SU-DHL-6 (cell line): ENCODE measurements at regions not wholly inside any gene's neighbourhood (a gene's known extent, or its start where the extent isn't known, plus 50 kb on each side); places are given as distances from the start of the nearest gene placed in this dataset.

Source experiments
- H2AFZ ChIP-seq: fragments of 200-600 bp; sonication (generic); 2 replicates; pipeline ENCODE4 v1.6.1; 2014; ENCODE audit warnings: low read depth, mild to moderate bottlenecking, moderate library complexity, mixed read lengths, antibody characterized with exemption, low read length; ENCODE audit not compliant: severe bottlenecking
- H3F3A ChIP-seq: fragments of 200-600 bp; shearing (Covaris generic); 2 replicates; pipeline ENCODE4 v1.6.0; 2016; ENCODE audit warnings: antibody characterized with exemption, mild to moderate bottlenecking; ENCODE audit not compliant: insufficient read depth
- H3K27ac ChIP-seq: fragments of 200-600 bp; sonication (generic); 2 replicates; pipeline ENCODE4 v1.5.1; 2016; ENCODE audit warnings: low read depth, mild to moderate bottlenecking, low read length, moderate library complexity, mixed read lengths
- H3K27me3 ChIP-seq: fragments of 200-600 bp; sonication (generic), shearing (Covaris generic); 2 replicates; pipeline ENCODE4 v1.6.0; 2014; ENCODE audit warnings: mild to moderate bottlenecking, low read length
- H3K36me3 ChIP-seq: fragments of 200-600 bp; sonication (generic); 2 replicates; pipeline ENCODE4 v1.6.1; 2014; ENCODE audit warnings: mild to moderate bottlenecking, low read length, mixed read lengths
- H3K4me2 ChIP-seq: fragments of 300-600, 200-600 bp; shearing (Covaris generic), sonication (generic); 2 replicates; pipeline ENCODE4 v1.6.0; 2014; ENCODE audit warnings: low read length, low read depth, mild to moderate bottlenecking; ENCODE audit not compliant: poor library complexity, severe bottlenecking
- H3K4me3 ChIP-seq: fragments of 200-600 bp; sonication (generic); 2 replicates; pipeline ENCODE4 v1.5.1; 2014; ENCODE audit warnings: antibody characterized with exemption, low read length, mild to moderate bottlenecking, mixed read lengths; ENCODE audit not compliant: insufficient read depth, poor library complexity, severe bottlenecking
- H3K79me2 ChIP-seq: fragments of 200-600 bp; sonication (generic); 2 replicates; pipeline ENCODE4 v1.6.1; 2014; ENCODE audit warnings: mild to moderate bottlenecking, low read length, moderate library complexity; ENCODE audit not compliant: insufficient read depth
- H3K9ac ChIP-seq: fragments of 200-600 bp; sonication (generic); 2 replicates; pipeline ENCODE4 v1.7.0; 2014; ENCODE audit warnings: mild to moderate bottlenecking, low read length
- H3K9me2 ChIP-seq: fragments of 200-600 bp; sonication (generic); replicated peaks from 2 replicates; pipeline ENCODE4 v1.6.1; 2014; ENCODE audit warnings: low read length; ENCODE audit not compliant: insufficient read depth
- H3K9me3 ChIP-seq: fragments of 200-600 bp; sonication (generic); 2 replicates; pipeline ENCODE4 v1.6.1; 2014; ENCODE audit warnings: low read length, mixed read lengths; ENCODE audit not compliant: insufficient read depth
- H4K20me1 ChIP-seq: fragments of 200-600 bp; sonication (generic); 2 replicates; pipeline ENCODE4 v1.6.1; 2014; ENCODE audit warnings: low read depth, mild to moderate bottlenecking, antibody characterized with exemption, low read length, moderate library complexity, mixed read lengths
- CTCF ChIP-seq: fragments of 200-600 bp; sonication (generic); IDR thresholded peaks from one replicate; pipeline ENCODE4 v1.5.1; 2017; ENCODE audit warnings: antibody characterized with exemption, mild to moderate bottlenecking, low read length, moderate library complexity; ENCODE audit not compliant: insufficient read depth, poor library complexity, severe bottlenecking
- EZH2phosphoT487 ChIP-seq: fragments of 200-600 bp; sonication (generic), shearing (Covaris generic); conservative IDR thresholded peaks from 2 replicates; pipeline ENCODE4 v1.6.1; 2018; ENCODE audit warnings: mild to moderate bottlenecking, antibody characterized with exemption, low read length, moderate library complexity, mixed read lengths

DNA sequence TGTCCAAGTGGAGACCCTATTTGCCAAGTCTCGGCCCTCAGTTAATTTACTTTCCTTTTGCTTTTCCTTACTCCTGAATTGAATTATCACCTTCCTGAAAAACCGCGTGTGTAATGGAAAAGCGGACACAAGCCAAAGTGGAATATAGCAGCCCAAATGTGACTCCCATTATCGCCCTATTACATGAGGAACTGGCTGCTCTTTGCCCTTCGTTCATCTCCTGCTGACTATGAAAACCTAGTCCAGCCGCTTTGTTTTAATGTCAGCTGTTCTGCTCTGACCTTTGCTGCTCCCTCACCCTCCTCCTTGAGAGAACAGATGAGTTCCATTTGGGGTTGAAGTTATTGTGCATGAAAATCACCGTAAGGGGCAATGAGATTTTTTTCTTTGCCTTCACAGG is 632.7 kb upstream of the SUCLG2 start:
- Histone ChIP-seq H3K4me3 (no peak overlapping the region), H2AFZ (no peak overlapping the region), H3K9ac (no peak overlapping the region), H3K36me3 (no peaks in the 10 kb centered on the region), H3K27me3 (no peaks in the 10 kb centered on the region), H3K27ac (no peak overlapping the region), H3K9me3 (no peaks in the 10 kb centered on the region), H3K4me2 (no peak overlapping the region), H3K9me2 (no peaks in the 10 kb centered on the region), H3K79me2 (no peaks in the 10 kb centered on the region), H3F3A (no peaks in the 10 kb centered on the region), H4K20me1 (no peaks in the 10 kb centered on the region)
- no peak for TF ChIP-seq EZH2phosphoT487
- TF ChIP-seq CTCF: no peak

DNA sequence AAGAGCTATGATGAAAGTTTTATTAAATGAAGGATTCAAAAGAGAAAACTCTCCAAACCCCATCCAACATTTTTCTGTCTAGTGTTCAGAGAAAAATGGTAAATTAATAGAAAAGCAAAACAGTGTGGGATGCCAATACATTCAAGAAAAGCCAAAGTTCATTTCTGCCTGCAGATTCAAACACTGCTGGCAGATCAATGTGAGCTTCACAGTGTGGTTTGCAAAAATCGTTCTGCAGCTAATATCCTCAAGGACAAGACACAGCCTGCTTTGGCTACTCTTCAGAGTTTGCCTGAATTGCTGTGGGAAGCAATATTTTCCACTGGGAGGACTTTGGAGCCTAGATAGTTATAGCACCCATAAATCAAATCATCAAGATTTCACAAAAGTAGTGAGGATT is 619.9 kb upstream of the SUCLG2 start:
- H3K9me2 ChIP-seq: no peaks in the 10 kb centered on the region
- H3K27ac ChIP-seq: no peak overlapping the region
- no peaks in the 10 kb centered on the region for H3K79me2 ChIP-seq
- H3K27me3 ChIP-seq: no peaks in the 10 kb centered on the region
- TF ChIP-seq CTCF (no peak), EZH2phosphoT487 (no peak)
- no peak overlapping the region for H2AFZ ChIP-seq
- no peak overlapping the region for H3K9ac ChIP-seq
- H3K4me3 ChIP-seq: no peak overlapping the region
- no peaks in the 10 kb centered on the region for H3K36me3 ChIP-seq
- no peaks in the 10 kb centered on the region for H3K9me3 ChIP-seq
- no peaks in the 10 kb centered on the region for H3F3A ChIP-seq
- H4K20me1 ChIP-seq: no peaks in the 10 kb centered on the region
- H3K4me2 ChIP-seq: no peak overlapping the region

DNA sequence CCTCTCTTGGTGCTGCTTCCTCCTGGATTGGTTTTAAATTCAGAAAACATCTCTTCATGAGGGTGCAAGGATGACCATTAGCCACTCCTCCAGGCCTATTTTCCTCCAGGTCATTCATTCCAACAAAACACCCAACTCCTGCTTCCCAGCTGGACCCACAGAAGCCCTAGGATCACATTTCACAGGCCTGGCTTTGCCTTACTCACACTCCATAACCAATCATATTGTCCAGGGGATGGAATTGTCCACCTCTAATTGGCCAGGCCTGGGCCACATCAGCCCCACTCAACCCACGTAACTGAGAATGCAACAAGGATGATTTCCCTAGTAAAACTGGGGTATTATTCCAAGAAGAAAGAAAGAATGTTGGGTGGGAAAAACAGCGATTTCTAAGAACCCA is 616.7 kb upstream of the SUCLG2 start:
- H3K4me3 ChIP-seq: no peak overlapping the region
- TF ChIP-seq EZH2phosphoT487: no peak
- TF ChIP-seq CTCF: no peak
- no peak overlapping the region for H3K27ac ChIP-seq
- no peaks in the 10 kb centered on the region for H3F3A ChIP-seq
- no peaks in the 10 kb centered on the region for H3K9me2 ChIP-seq
- no peaks in the 10 kb centered on the region for H3K79me2 ChIP-seq
- no peak overlapping the region for H3K9ac ChIP-seq
- H3K36me3 ChIP-seq: no peaks in the 10 kb centered on the region
- H4K20me1 ChIP-seq: no peaks in the 10 kb centered on the region
- no peaks in the 10 kb centered on the region for H3K27me3 ChIP-seq
- no peak overlapping the region for H3K4me2 ChIP-seq
- no peaks in the 10 kb centered on the region for H3K9me3 ChIP-seq
- H2AFZ ChIP-seq: no peak overlapping the region
